ENCODE measurements at regions not wholly inside any gene's neighbourhood (a gene's known extent, or its start where the extent isn't known, plus 50 kb on each side); places are given as distances from the start of the nearest gene placed in this dataset.

DNA sequence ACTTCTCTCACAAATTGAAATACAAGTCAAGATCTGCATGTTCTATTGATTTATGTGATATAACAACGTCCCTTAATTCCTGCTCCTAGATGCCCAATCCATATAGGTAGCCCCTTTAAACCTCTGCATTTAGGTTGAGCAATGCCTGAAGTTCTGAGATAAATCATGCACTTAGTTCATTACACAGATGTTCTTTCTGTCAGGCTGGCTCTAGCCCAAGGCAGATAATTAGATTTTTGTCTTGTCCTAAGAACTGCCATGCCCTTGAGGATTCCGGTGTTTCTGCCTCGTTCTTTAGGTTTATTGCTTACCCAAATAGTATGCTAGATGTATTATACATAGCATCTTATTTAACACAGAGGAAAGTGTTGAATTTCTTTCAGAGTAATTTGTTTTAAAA, 143.1 kb downstream of the TRAM1L1 start:
- TF ChIP-seq EP300 (IDR thresholded peaks at IDR 0.05), result no peak
- TF ChIP-seq, protein P1, sequence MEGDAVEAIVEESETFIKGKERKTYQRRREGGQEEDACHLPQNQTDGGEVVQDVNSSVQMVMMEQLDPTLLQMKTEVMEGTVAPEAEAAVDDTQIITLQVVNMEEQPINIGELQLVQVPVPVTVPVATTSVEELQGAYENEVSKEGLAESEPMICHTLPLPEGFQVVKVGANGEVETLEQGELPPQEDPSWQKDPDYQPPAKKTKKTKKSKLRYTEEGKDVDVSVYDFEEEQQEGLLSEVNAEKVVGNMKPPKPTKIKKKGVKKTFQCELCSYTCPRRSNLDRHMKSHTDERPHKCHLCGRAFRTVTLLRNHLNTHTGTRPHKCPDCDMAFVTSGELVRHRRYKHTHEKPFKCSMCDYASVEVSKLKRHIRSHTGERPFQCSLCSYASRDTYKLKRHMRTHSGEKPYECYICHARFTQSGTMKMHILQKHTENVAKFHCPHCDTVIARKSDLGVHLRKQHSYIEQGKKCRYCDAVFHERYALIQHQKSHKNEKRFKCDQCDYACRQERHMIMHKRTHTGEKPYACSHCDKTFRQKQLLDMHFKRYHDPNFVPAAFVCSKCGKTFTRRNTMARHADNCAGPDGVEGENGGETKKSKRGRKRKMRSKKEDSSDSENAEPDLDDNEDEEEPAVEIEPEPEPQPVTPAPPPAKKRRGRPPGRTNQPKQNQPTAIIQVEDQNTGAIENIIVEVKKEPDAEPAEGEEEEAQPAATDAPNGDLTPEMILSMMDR (IDR thresholded peaks at IDR 0.05), result no peak
- TF ChIP-seq POLR2A (IDR thresholded peaks at IDR 0.05; ENCODE audit: low read depth), result no peak
- TF ChIP-seq POLR2AphosphoS5 (IDR thresholded peaks at IDR 0.05), result no peak

All from esophagus muscularis mucosa (tissue), 4 donors.